Large intestine (tissue), 3 donors: ENCODE measurements at regions not wholly inside any gene's neighbourhood (a gene's known extent, or its start where the extent isn't known, plus 50 kb on each side); places are given as distances from the start of the nearest gene placed in this dataset.
A peak's percentile ranks its signal among the peaks of the same experiment; 100 is the strongest.

Experiments
- DNase-seq, 2 donors: peaks; one replicate each; pipeline versions ENCODE4 v3.0.0 to v3.0.0-alpha.2; 2013
- H3K27ac ChIP-seq: one replicate; pipeline ENCODE4 v1.5.1; 2013; ENCODE audit warnings: low read length
- H3K27me3 ChIP-seq: 2 replicates; pipeline ENCODE4 v1.6.1; 2013; ENCODE audit warnings: low read length; ENCODE audit not compliant: control insufficient read depth, insufficient read depth
- H3K36me3 ChIP-seq: 2 replicates; pipeline ENCODE4 v1.6.1; 2013; ENCODE audit warnings: low read length; ENCODE audit not compliant: control insufficient read depth, insufficient read depth
- H3K4me1 ChIP-seq: one replicate; pipeline ENCODE4 v1.6.1; 2013; ENCODE audit warnings: low read length; ENCODE audit not compliant: control insufficient read depth, insufficient read depth
- H3K4me3 ChIP-seq: one replicate; pipeline ENCODE4 v1.5.1; 2013; ENCODE audit warnings: low read length
- H3K9me3 ChIP-seq: one replicate; pipeline ENCODE4 v1.6.1; 2013; ENCODE audit warnings: mild to moderate bottlenecking, low read depth, low read length, moderate library complexity; ENCODE audit not compliant: control insufficient read depth
- WGBS: methylation state at CpG from one replicate; pipeline ENCODE4 v1.1.5; 2013; ENCODE audit warnings: low lambda C conversion rate; ENCODE audit not compliant: insufficient coverage; 5-methylcytosine and 5-hydroxymethylcytosine counted together

DNA sequence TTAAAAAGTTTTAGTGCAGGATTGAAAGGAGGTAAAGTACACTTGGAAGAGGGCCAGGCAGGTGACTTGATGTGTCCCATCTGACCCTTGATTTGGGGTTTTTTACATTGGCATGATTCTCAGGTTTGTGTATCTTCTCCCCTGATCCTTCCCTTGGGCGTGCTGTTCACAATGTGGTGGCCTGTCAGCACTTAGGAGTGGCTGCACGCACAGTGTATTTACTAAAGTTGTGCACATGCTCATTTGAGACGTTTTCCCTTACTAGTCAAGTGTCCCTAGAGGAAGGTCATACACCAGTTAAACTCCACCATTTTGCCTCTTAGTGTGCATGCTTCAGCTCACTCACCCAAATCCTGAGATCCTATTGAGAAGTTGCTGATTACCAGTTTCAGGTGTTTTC, 145.7 kb upstream of the PLEKHA5 start:
- Histone ChIP-seq H3K27me3 (no peaks in the 10 kb centered on the region), H3K27ac (no peak overlapping the region), H3K9me3 (no peaks in the 10 kb centered on the region), H3K36me3 (no peaks in the 10 kb centered on the region), H3K4me3 (no peak overlapping the region), H3K4me1 (no peaks in the 10 kb centered on the region)
- no peak for DNase-seq
- no CpG with 5 or more reads among the region's 3 CpGs for WGBS

DNA sequence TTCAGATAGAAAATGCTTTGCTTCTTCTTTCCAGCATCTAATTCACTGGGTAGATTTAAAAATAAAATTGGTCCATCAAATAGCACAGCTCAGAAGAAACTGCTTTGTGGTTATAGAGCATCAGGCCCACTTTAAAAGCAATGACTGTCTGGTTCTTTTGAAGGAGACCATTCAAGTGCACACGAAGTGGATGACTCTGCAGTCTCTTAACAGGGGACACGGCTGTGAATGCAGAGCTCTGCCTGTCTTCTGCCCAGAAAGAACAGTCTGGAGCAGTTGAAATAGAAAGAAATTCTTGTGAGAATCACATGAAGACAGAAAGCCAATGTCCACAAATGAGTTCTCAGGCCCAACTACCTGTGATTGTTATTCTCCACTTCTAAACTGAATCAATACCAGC, 138.7 kb upstream of the PLEKHA5 start:
- H3K36me3 ChIP-seq: no peaks in the 10 kb centered on the region
- H3K27me3 ChIP-seq: no peaks in the 10 kb centered on the region
- H3K9me3 ChIP-seq: no peaks in the 10 kb centered on the region
- no peak for DNase-seq
- no peaks in the 10 kb centered on the region for H3K4me1 ChIP-seq
- H3K4me3 ChIP-seq: no peak overlapping the region
- no CpG with 5 or more reads among the region's 2 CpGs for WGBS
- H3K27ac ChIP-seq: no peak overlapping the region

DNA sequence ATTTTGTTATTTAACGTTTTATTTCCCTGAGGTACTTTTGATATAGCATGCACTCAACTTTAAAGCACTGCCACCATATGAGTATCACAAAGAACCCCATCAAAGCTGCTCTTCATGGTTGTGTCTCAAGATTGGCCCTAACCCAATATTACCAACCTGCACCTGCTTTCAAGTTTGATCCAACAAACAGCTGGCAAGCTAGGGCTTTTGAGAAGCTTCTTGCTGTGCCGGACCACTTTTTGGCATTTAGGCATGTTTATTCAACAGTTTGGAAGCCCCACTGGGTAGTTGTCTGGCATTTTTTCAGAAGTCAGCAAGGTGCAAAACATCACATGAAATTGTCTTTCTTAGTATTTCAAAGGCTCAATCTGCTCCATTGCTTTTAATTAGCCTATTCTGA, 137.2 kb upstream of the PLEKHA5 start:
- H3K4me3 ChIP-seq: no peak overlapping the region
- DNase-seq: no peak
- H3K36me3 ChIP-seq: no peaks in the 10 kb centered on the region
- H3K4me1 ChIP-seq: no peaks in the 10 kb centered on the region
- 100% methylated on average over 1 of the region's 2 CpGs for WGBS
- no peaks in the 10 kb centered on the region for H3K27me3 ChIP-seq
- no peaks in the 10 kb centered on the region for H3K9me3 ChIP-seq
- H3K27ac ChIP-seq: no peak overlapping the region

DNA sequence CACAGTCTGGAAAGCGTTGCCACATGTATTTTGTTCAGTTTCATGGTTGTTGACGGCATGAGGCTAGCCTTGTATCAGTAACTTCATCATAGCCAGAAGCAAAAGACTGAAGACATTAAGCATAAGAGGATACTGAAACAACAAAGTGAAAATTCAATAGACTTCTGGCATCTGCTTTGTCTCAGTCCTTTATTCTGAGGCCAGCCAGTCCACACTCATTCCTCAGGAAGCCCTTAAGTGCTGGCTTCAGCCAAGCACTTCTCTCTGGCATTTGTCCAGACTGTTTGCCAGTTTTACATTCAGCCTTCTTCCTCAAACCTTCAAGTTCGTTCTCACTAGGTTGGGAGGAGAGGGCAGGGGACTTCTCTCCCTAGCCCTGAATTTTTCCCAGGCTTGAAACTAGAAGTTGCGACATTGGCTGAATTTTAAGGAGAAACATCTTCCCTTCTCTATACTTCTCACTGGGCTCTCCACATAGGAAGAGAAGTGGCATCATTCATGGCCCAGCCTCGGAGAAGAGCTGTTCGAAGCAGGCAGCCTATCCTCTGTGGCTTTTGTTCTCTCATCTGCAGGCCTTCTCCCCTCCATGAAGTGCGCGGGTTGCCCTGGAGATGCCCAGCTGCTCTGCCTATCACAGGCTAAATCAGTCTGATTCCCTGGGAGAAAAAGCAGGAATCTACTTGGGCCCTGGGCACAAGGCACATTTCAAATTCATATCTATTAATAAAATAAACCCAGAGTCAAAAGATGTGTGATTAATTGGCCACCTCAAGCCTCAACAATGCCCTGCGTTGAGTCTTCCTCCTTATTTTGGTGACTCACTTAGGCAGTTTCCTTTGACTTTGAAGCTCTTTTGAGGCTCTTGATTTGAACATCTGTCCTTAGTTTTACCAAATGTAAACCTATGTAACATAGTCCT, 130.9 kb upstream of the PLEKHA5 start:
- no peaks in the 10 kb centered on the region for H3K9me3 ChIP-seq
- H3K27me3 ChIP-seq: no peaks in the 10 kb centered on the region
- H3K36me3 ChIP-seq: no peaks in the 10 kb centered on the region
- no peak for DNase-seq
- no peaks in the 10 kb centered on the region for H3K4me1 ChIP-seq
- H3K27ac ChIP-seq: no peak overlapping the region
- no peak overlapping the region for H3K4me3 ChIP-seq
- no CpG with 5 or more reads among the region's 9 CpGs for WGBS

DNA sequence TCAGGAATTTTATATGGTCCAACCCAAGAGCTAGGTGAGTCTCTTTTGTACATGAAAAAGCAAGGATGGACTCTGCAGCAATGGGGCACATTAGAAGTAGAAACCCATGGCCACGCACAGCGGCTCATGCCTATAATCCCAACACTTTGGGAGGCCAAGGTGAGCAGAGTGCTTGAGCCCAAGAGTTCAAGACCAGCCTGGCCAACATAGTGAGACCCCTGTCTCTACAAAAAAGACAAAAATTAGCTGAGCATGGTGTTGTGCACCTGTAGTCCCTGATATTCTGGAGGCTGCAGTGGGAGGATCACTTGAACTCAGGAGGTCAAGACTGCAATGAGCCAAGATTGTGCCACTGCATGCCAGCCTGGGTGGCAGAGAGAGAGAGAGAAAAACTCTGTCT, 128.7 kb upstream of the PLEKHA5 start:
- no peak for DNase-seq
- Histone ChIP-seq H3K4me1 (no peaks in the 10 kb centered on the region), H3K36me3 (no peaks in the 10 kb centered on the region), H3K4me3 (no peak overlapping the region), H3K27ac (no peak overlapping the region), H3K9me3 (no peaks in the 10 kb centered on the region), H3K27me3 (no peaks in the 10 kb centered on the region)
- no CpG with 5 or more reads among the region's 2 CpGs for WGBS

DNA sequence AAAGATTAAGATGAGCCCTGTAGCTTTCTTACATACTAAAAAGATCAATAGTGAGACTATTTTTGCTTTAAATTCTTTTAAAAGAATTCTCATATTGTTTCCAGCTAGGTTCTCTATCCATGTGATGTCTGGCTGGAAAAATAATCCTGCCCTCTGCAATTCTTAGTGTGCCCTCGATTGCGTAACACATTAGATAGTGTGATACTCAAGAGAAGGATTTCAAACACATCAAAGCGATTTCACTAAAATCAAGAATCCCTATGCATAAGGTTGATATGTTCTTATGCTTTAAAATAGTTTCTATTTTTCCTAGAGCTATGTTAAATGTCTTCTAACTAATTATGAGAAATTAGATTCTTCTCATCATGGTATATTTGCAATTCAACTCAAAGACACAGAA, 127.3 kb upstream of the PLEKHA5 start:
- WGBS: no CpG with 5 or more reads among the region's 3 CpGs
- H3K36me3 ChIP-seq: no peaks in the 10 kb centered on the region

DNA sequence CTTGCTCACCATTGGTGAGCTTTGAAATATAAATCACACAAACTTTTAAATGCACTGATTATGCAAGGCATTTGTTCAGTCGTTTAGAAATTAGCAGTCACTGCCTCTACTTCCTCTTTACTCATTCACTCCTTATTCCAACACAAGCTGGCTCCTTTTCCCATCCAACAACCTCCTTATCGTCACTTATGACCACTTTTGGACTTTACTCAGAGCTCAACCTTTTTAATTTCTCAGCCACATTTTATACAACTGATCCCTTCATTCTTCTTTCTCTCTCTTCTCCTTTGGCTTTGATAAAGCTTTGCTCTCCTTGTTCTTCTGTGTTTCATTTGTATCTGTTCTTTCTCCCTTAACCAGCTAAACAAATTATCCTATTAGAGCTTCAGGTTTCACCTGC, 126.4 kb upstream of the PLEKHA5 start:
- H3K27me3 ChIP-seq: no peaks in the 10 kb centered on the region
- peak; percentile 21 to 64 for DNase-seq
- H3K4me1 ChIP-seq: no peaks in the 10 kb centered on the region
- WGBS: 12% methylated on average over 2 of the region's 2 CpGs
- H3K4me3 ChIP-seq: no peak overlapping the region
- no peaks in the 10 kb centered on the region for H3K9me3 ChIP-seq
- no peaks in the 10 kb centered on the region for H3K36me3 ChIP-seq
- H3K27ac ChIP-seq: peak overlapping the region; percentile 53

More for the DNA sequence above, 127.3 kb upstream of the PLEKHA5 start:
- DNase-seq: no peak
- no peaks in the 10 kb centered on the region for H3K4me1 ChIP-seq
- H3K9me3 ChIP-seq: no peaks in the 10 kb centered on the region
- no peaks in the 10 kb centered on the region for H3K27me3 ChIP-seq
- no peak overlapping the region for H3K27ac ChIP-seq
- no peak overlapping the region for H3K4me3 ChIP-seq

DNA sequence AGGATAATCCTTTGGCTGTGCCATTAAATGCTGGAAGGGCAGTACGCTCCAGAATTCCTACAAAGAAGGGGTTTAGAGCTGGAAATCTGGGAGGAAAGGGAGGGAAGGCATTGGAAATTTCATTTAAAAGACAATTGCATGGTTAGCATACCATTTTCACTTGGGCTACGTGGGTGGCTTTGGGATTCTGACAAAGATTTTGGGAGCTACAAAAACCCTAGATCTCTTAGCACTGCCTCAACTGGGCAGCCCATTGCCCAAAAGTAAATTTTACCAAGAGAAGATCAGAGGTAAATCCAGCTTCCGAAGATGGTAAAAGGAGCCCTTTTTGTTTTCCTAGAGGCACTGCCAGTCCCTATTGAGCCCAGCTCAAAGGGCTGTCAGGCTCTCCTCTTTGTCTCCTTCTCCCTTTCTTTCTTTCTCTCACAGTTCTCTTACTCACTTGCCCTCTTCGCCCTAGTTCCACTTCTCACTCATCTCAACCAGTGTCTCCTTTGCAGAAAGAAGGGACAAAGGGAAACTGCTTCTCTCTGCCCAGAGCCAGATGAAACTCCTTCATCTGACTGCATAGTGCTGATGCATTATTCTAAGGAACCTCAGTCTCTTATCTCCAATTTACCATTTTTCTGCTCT, 125.4 kb upstream of the PLEKHA5 start:
- H3K4me3 ChIP-seq: no peak overlapping the region
- H3K27me3 ChIP-seq: no peaks in the 10 kb centered on the region
- 94% methylated on average over 2 of the region's 4 CpGs for WGBS
- DNase-seq: no peak
- no peaks in the 10 kb centered on the region for H3K9me3 ChIP-seq
- no peaks in the 10 kb centered on the region for H3K4me1 ChIP-seq
- no peaks in the 10 kb centered on the region for H3K36me3 ChIP-seq
- no peak overlapping the region for H3K27ac ChIP-seq

DNA sequence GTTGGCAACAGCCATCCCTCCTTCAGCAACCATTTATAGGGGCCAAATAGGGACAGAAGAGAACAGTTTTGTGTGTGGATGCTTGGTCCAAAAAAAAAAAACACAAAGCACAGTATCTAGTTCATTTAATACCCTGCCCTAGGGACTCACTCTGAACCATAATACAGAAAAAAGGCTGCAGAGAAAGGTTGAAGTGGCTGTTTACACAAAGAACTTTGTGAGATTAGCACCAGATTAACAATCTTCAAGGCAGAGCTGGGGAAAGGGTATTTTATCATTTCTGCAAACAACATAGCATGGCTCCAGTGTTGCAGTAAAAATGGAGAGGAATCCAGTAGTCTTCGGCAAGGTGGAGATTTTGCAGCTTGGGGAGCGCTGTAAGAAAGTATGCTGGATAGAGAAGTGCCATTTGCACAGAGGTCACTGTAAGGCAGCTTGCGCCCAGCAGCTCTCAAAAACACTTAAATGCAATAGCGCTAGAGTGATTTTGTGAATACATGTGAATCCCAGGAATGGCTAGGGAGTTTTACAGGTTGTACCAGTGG, 124.2 kb upstream of the PLEKHA5 start:
- DNase-seq: no peak
- H3K27me3 ChIP-seq: no peaks in the 10 kb centered on the region
- 80% methylated on average over 1 of the region's 4 CpGs for WGBS
- H3K9me3 ChIP-seq: no peaks in the 10 kb centered on the region
- no peak overlapping the region for H3K4me3 ChIP-seq
- no peaks in the 10 kb centered on the region for H3K36me3 ChIP-seq
- H3K4me1 ChIP-seq: peaks cover 8% of the 10 kb centered on the region
- H3K27ac ChIP-seq: no peak overlapping the region

DNA sequence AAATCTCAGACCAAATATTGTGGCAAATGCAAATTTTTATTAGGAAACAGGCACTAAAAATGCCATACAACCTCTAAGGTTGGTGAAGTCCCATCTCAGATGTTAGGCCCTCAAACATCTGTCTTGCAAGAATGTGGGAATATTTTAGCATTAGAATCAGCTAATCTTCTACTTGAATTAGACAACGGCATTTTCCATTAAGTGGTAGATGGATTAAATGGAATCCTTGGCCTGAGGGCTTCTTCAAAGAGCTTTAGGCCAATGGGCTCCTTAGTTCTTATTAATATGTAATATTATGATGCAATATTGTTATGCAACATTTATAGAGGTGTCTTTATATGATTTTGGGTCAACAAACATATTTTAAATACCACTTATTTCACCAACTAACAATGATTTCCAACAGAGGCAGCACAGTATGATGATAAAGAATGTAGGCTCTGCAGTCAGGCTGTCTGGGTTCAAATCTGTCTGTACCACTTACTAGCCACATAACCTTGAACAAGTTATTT, 122.9 kb upstream of the PLEKHA5 start:
- peaks cover 14% of the 10 kb centered on the region for H3K4me1 ChIP-seq
- no peak overlapping the region for H3K4me3 ChIP-seq
- WGBS: no CpG with 5 or more reads among the region's 1 CpG
- H3K36me3 ChIP-seq: no peaks in the 10 kb centered on the region
- H3K27ac ChIP-seq: no peak overlapping the region
- no peak for DNase-seq
- no peaks in the 10 kb centered on the region for H3K9me3 ChIP-seq
- no peaks in the 10 kb centered on the region for H3K27me3 ChIP-seq
